NCI-H128 (cell line): ENCODE measurements at regions not wholly inside any gene's neighbourhood (a gene's known extent, or its start where the extent isn't known, plus 50 kb on each side); places are given as distances from the start of the nearest gene placed in this dataset.

ENCODE experiments used
- DNase-seq: peaks from one replicate; lab custom pipeline; 2025; ENCODE audit not compliant: unreplicated experiment; lab: John Stamatoyannopoulos, UW

DNA sequence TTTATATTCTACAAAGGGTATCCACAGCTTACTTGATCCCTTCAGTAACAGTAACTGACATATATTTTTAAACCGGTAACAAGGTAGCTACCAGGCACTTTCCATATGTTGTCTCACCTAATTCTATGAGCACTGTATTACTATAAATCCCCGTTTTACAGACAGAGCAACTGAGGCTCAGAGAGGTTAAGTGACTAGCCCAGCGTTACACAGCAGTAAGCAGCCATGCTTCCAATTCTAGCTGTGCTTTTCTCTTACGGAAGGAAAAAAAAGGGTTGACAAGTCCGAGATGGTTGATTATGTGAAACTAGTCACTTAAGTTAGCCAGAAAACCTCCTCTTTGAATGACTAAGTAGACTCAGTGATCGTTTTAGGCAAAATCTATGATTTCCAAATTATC, 187.3 kb upstream of the LHX5 start:
- DNase-seq, result no peak

- DNase-seq, result no peak
Measured at GRCh38 chr12:113658006-113658655, 186.5 kb upstream of the LHX5 start.

- DNase-seq, result no peak
Measured at GRCh38 chr12:113655919-113656318, 184.2 kb upstream of the LHX5 start.

DNA sequence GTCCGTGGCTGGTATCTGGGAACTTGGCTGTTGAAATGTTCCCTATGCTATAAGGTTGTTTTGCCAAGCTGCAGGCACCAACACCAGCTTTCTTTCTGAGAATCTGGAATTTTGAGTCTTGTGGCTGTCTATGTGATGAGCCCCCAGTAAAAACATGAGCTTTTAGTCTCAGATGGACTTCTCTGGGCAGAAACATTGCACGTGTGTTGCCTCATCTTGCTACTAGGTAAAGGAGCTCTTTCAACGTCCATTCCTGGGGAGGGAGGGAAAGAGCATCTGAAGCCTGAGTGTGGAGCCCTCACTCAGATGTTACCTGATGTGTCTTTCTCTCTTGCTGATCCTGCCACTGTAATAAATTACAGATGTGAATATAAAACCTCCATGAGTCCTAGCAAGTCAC, 183.8 kb upstream of the LHX5 start:
- no peak for DNase-seq

DNA sequence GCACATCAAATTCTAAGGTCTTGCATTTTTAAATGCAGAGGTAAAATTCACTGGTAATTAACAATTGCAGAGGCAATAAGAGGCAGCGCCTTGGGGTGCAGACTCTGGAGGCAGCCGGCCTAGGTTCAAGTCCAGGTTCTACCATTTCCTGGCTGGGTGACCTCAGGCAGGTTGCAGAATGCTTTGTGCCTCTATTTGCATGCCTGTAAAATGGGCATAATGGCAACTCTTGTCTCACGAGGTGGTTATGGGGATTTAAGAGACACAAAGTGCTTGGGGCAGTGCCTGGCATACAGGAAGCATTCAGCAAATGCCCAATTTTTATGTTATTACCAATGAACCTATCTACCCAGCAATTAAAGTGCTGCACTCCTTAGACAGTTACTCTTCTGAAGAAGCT, 180.0 kb upstream of the LHX5 start:
- DNase-seq, result no peak

DNA sequence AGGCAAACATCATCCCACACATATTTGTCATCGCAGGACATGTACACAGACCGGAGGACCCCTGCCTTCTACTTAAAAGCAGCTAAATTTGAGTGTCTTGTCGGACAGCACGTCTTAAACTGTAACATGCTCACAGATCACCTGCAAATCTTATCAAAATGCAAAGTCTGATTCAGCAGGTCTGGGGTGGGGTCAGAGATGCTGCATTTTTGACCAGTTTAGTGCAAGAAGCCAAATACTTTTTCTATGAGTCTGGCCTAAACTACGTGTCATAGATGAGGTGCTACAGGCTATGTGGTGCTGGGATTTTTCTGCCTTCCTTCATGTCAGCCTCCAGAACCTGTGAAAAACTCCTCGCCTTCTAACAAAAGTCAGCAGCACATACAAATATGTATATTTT, 178.8 kb upstream of the LHX5 start:
- DNase-seq, result no peak

DNA sequence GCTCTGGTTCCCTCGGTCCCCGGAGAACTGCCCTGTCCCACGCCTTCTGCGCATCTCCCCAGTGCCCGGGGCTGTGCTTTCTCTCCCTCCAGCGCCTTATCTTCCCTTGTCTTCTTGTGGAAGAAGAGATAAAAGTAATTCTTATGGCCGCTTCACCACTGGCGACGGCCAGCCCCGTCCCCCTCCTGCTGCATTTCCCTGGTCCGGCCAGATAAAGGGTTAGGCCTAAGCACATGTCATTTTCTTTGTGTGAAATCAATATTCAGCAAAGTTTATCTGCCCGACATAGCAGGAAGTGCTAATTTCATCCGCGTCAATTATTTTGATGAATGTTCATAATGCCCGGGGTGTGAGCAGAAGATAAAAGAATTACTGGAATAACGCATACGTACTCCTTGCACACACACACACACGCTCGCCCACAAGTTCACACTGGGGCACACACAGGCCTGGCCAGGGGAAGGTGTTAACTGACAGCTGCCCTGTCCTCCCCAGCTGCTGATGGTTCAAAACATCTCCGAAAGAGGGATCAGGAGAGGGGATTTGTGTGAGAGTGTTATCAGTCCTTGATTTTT, 177.7 kb upstream of the LHX5 start:
- DNase-seq, result no peak

DNA sequence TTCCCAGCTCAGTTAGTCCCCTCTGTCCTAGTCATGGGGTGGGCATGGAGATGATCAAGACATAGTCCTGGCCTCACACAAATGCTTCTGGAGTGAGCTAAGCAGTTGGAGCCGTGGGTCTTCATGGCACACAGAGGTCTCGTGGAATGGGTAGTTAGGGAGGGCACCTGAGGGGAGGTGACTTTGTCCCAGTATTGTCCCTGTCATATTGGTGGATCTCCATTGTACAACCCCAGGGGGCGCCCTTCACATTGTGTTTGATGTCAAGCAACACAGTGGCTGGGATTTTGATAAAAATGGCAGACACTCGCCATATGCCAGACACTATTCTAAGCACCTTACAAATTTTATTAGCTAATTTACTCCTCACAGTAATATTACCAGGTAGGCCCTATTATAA, 175.4 kb upstream of the LHX5 start:
- no peak for DNase-seq

- no peak for DNase-seq
Measured at GRCh38 chr12:113645603-113646002, 173.9 kb upstream of the LHX5 start.

- DNase-seq, result no peak
Measured at GRCh38 chr12:113645183-113645582, 173.5 kb upstream of the LHX5 start.

DNA sequence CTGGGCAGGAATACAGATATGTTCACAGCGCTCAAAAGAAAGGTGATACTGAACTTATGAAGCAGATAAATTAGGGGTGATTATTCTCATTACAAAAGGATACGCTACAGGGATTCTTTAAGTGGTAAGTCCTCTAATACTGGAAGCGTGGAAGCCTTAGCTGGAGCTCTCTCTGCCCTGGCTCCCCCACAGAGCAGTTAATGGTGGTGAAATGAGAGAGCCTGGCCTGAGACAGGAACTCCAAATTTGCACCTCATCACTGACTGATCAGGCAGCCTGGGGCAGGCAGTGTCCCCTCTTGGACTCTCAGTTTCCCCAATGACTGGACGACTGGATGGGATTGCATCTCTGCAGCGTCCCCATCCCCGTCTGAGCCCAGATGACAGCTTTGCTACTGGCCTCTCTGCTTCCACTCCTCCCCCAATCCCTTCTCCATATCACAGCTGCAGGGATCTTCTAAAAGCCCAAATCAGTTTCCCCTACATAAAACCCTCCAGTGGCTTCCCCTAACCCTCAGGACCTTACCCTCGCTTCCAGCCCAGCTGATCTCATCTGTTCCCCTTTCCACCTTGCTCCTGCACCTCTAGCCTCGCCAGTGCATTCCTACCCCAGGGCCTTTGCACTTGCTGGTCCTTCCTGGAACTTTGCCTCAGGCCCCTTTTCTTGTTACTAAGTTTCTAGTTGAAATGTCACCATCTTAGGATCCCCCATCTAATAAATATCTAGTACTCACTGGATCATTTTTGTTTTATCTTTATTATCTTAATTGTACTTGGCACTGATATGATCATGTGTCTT, 171.7 kb upstream of the LHX5 start:
- no peak for DNase-seq

- DNase-seq, result no peak
Measured at GRCh38 chr12:113642672-113643071, 171.0 kb upstream of the LHX5 start.

DNA sequence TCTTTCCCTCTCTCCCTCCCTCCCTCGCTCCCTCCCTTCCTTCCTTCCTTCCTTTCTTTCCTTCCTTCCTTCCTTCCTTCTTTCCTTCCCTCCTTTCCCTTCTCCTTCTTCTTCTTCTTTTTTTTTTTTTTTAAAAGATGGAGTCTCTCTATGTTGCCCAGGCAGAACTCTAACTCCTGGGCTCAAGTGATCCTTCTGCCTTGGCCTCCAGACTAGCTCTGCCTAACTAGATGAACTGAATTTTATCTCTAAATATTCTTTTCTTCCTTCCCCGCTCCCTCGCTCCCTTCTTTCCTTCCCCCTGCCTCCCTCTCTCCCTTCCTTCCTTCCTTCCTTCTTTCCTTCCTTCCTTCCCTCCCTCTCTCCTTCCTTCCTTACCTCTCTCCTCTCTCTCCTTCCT, 170.5 kb upstream of the LHX5 start:
- DNase-seq, result no peak

- DNase-seq, result no peak
Measured at GRCh38 chr12:113641426-113642030, 169.9 kb upstream of the LHX5 start.

GRCh38 chr12:113640837-113641236, 169.2 kb upstream of the LHX5 start:
- DNase-seq, result no peak

DNA sequence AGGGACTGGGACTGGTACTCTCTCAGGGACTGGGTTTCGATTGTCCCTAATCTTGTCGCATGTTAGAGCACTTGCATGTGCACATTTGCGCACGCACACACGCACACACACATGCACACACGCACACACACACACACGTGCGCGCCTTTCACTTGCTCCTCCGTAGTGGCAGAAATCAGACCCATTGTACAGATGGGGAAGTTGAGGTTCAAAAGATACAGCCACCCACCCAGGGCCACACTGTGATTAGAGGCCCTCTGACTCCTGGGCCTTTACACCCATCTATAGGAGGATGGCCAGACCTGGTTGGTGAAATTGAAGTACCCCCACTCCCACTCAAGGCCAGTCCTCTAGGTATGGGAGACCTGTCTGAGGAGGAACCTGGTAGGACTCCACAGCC, 167.8 kb upstream of the LHX5 start:
- DNase-seq, result no peak

DNA sequence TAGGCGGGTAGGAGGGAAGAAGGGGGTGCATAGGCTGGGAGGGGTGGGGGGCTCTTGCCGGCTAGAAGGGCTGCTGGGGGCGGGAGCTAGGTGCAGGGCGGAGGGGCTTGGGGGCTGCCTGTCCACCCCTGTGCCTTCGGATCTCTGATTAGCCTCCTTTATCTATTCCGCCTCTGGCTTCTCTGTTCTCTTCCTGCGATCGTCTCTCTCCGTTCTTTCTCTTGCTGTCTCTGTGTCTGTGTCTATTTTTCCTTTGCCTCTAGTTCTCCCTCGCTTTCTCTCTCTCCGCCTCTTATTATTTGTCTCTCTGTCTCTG, 166.7 kb upstream of the LHX5 start:
- DNase-seq, result no peak

- no peak for DNase-seq
Measured at GRCh38 chr12:113634982-113635381, 163.3 kb upstream of the LHX5 start.

GRCh38 chr12:113634474-113634873, 162.8 kb upstream of the LHX5 start:
- no peak for DNase-seq

DNA sequence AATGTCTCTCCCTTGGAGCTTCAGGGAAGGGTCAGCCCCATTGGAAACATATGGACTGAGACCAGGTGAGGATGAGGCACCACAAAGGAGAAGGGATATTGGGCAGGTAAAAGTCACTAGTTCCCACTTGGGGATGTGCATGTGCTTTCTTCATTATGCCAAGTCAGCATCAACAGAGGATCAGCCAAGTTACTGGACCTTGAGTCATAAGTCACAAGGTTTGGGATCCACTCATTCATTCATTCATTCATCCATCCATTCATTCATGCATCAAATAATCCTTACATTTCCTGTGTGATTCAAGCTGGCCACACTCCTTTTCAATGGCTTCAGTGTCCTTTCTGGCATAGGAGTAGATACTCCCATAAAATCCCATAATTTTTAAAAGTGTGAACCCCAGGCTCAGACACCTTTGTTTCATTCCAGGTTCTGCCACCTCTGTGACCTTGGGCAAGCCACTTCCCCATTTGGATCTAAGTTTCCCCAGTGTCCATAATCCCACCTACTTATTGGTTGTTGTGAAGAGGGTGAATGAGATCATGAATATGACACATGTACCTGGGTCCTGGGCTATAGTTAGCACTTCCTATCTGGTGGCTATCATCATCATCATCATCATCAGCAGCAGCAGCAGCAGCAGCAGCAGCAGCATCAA, 162.1 kb upstream of the LHX5 start:
- DNase-seq, result no peak

DNA sequence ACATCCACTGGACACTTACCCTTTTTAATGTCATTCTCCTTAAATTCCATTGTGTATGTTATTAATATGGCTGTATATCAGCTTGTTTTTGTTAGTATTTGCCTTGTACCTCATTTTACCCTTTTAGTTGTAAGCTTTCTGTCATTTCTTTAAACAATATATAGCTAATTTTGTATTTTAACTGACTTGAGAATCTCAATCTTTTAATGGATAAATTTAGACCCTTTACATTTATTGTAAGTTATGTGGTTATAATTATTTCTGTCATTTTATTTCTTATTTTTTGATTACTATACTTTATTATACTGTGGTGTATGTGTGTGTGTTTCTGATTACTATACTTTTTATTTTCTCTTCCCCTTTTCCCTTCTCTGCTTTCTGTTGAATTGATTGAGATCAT, 159.0 kb upstream of the LHX5 start:
- no peak for DNase-seq

DNA sequence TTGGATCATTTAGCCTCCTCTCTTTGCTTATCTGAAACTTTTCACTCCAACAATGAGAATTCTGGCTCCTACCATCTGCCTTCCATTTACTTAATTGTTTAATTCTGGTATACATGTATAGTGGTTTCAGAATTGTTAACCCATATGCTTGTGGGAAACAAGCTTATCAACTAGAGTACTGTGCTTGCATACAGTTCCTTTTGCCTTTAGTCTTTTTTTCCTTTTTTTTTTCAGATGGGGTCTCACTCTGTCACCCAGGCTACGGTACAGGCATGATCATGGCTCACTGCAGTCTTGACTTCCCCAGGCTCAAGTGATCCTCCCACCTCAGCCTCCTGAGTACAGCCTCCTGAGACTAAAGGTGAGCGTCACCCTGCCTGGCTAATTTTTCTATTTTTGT, 153.8 kb upstream of the LHX5 start:
- no peak for DNase-seq
